ENCODE measurements at regions not wholly inside any gene's neighbourhood (a gene's known extent, or its start where the extent isn't known, plus 50 kb on each side); places are given as distances from the start of the nearest gene placed in this dataset.

- TF ChIP-seq CTCF (IDR thresholded peaks at IDR 0.05 in 4 of 5, conservative IDR thresholded peaks at IDR 0.05 in 1 of 5): no peak
- TF ChIP-seq POLR2A (IDR thresholded peaks at IDR 0.05): no peak
- DNase-seq (no peak), ATAC-seq (no peak)
- H3K27ac ChIP-seq: no peak overlapping the region
- no peaks in the 10 kb centered on the region for H3K9me3 ChIP-seq
- no peaks in the 10 kb centered on the region for H3K36me3 ChIP-seq
- no peaks in the 10 kb centered on the region for H3K27me3 ChIP-seq
- intact Hi-C loops (cut with DNase I; ENCODE audit: low total_unique reads): no loop called here
- no peaks in the 10 kb centered on the region for H3K4me1 ChIP-seq
- in situ Hi-C loops (cut with MboI; ENCODE audit: low sequenced_read_pairs in 4 of 4): no loop called here
- no peak overlapping the region for H3K4me3 ChIP-seq
These were observed 1099.3 kb downstream of the SOCS6 start for GRCh38 chr18:71388148-71388547.

- Histone ChIP-seq H3K4me1 (no peaks in the 10 kb centered on the region), H3K9me3 (no peaks in the 10 kb centered on the region), H3K27me3 (no peaks in the 10 kb centered on the region), H3K36me3 (no peaks in the 10 kb centered on the region), H3K4me3 (no peak overlapping the region), H3K27ac (no peak overlapping the region)
- intact Hi-C loops (cut with DNase I; ENCODE audit: low total_unique reads): no loop called here
- no peak for TF ChIP-seq CTCF (IDR thresholded peaks at IDR 0.05 in 4 of 5, conservative IDR thresholded peaks at IDR 0.05 in 1 of 5)
- no peak for TF ChIP-seq POLR2A (IDR thresholded peaks at IDR 0.05)
- ATAC-seq (no peak), DNase-seq (no peak)
- in situ Hi-C loops (cut with MboI; ENCODE audit: low sequenced_read_pairs in 4 of 4): no loop called here
These were observed 1085.6 kb downstream of the SOCS6 start for GRCh38 chr18:71374294-71375000.

GRCh38 chr18:71371951-71372605 is 1083.2 kb downstream of the SOCS6 start:
- in situ Hi-C loops (cut with MboI; ENCODE audit: low sequenced_read_pairs in 4 of 4) (no loop called here), intact Hi-C loops (cut with DNase I; ENCODE audit: low total_unique reads) (no loop called here)
- TF ChIP-seq POLR2A (IDR thresholded peaks at IDR 0.05): no peak
- no peak for TF ChIP-seq CTCF (IDR thresholded peaks at IDR 0.05 in 4 of 5, conservative IDR thresholded peaks at IDR 0.05 in 1 of 5)
- no peaks in the 10 kb centered on the region for H3K36me3 ChIP-seq
- no peak overlapping the region for H3K4me3 ChIP-seq
- H3K4me1 ChIP-seq: no peaks in the 10 kb centered on the region
- no peaks in the 10 kb centered on the region for H3K9me3 ChIP-seq
- no peak overlapping the region for H3K27ac ChIP-seq
- H3K27me3 ChIP-seq: no peaks in the 10 kb centered on the region
- DNase-seq (no peak), ATAC-seq (no peak)

- no peak for ATAC-seq
- no peak for DNase-seq
- TF ChIP-seq POLR2A (IDR thresholded peaks at IDR 0.05) (no peak), CTCF (IDR thresholded peaks at IDR 0.05 in 4 of 5, conservative IDR thresholded peaks at IDR 0.05 in 1 of 5) (no peak)
- Histone ChIP-seq H3K4me3 (no peak overlapping the region), H3K9me3 (no peaks in the 10 kb centered on the region), H3K27me3 (no peaks in the 10 kb centered on the region), H3K4me1 (no peaks in the 10 kb centered on the region), H3K36me3 (no peaks in the 10 kb centered on the region), H3K27ac (no peak overlapping the region)
- intact Hi-C loops (cut with DNase I; ENCODE audit: low total_unique reads) (no loop called here), in situ Hi-C loops (cut with MboI; ENCODE audit: low sequenced_read_pairs in 4 of 4) (no loop called here)
These were observed 1082.0 kb downstream of the SOCS6 start for GRCh38 chr18:71370671-71371445.
